ENCODE measurements at regions not wholly inside any gene's neighbourhood (a gene's known extent, or its start where the extent isn't known, plus 50 kb on each side); places are given as distances from the start of the nearest gene placed in this dataset.

- TF ChIP-seq CTCF (IDR thresholded peaks at IDR 0.05) (no peak), POLR2AphosphoS5 (IDR thresholded peaks at IDR 0.05) (no peak)
These were observed 616.5 kb upstream of the CITED2 start for GRCh38 chr6:139990856-139991465.
